ENCODE measurements at regions not wholly inside any gene's neighbourhood (a gene's known extent, or its start where the extent isn't known, plus 50 kb on each side); places are given as distances from the start of the nearest gene placed in this dataset.

DNA sequence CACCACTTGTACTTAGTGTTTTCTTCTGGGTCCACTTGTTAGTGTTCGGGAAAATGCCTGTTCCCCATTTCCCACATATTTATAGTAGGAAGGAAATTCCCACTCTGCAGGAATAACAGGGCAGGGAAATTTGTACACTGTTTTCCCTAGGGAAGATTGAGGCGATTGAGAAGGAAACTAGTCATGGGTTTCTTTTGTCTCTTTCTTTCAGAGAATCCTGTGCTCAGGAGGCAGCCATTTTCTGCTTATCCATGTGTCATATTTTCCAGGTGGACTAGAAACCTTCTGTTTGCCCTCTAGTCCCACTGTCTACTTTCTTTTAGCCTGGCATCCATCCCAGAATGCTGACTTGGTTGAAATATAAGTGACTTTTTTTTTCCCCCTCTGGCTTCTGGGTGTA, 299.1 kb upstream of the ANKRD50 start:
- TF ChIP-seq POLR2A (IDR thresholded peaks at IDR 0.05) (no peak), POLR2AphosphoS5 (IDR thresholded peaks at IDR 0.05) (no peak)
- TF ChIP-seq, protein P1, sequence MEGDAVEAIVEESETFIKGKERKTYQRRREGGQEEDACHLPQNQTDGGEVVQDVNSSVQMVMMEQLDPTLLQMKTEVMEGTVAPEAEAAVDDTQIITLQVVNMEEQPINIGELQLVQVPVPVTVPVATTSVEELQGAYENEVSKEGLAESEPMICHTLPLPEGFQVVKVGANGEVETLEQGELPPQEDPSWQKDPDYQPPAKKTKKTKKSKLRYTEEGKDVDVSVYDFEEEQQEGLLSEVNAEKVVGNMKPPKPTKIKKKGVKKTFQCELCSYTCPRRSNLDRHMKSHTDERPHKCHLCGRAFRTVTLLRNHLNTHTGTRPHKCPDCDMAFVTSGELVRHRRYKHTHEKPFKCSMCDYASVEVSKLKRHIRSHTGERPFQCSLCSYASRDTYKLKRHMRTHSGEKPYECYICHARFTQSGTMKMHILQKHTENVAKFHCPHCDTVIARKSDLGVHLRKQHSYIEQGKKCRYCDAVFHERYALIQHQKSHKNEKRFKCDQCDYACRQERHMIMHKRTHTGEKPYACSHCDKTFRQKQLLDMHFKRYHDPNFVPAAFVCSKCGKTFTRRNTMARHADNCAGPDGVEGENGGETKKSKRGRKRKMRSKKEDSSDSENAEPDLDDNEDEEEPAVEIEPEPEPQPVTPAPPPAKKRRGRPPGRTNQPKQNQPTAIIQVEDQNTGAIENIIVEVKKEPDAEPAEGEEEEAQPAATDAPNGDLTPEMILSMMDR (IDR thresholded peaks at IDR 0.05) = no peak
